ENCODE measurements at regions not wholly inside any gene's neighbourhood (a gene's known extent, or its start where the extent isn't known, plus 50 kb on each side); places are given as distances from the start of the nearest gene placed in this dataset.
A peak's percentile ranks its signal among the peaks of the same experiment; 100 is the strongest.
"Not testable (repeated sequence)": the region's sequence is repeated elsewhere in the genome, so short reads cannot be mapped to it uniquely, and the experiment has no call there.

DNA sequence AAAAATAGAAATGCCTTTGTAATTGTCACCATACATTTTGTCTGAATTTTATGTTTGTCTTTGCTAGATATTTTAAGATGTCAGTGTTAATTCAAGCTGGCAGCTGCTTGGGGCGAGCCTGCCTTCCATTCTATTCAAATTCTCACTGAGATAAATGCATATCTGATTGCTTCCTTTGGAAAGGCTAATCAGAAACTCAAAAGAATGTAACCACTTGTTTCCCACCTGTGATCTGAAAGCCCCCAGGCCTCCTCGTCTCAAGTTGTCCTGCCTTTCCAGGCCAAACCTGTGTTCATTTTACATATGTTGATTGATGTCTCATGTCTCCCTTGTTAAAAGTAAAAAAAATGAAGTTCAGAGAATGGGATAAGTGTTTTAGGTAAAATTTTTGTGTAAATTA, 318.7 kb upstream of the TECRL start:
- Histone ChIP-seq H3K9me3 (ENCODE audit: control insufficient read depth, insufficient read depth, low read length) (no peaks in the 10 kb centered on the region), H3K27me3 (ENCODE audit: control insufficient read depth, insufficient read depth, low read length) (no peaks in the 10 kb centered on the region), H3K36me3 (ENCODE audit: control insufficient read depth, insufficient read depth, low read length) (no peaks in the 10 kb centered on the region), H3K4me3 (ENCODE audit: low read depth, low read length) (no peak overlapping the region), H3K4me1 (ENCODE audit: control insufficient read depth, insufficient read depth, low read length) (no peaks in the 10 kb centered on the region), H3K27ac (ENCODE audit: low read depth, low read length) (no peak overlapping the region)
- no peak for DNase-seq (ENCODE audit: low read depth in 4 of 6, low spot score in 6 of 6)
- 43% methylated on average over 1 of the region's 2 CpGs for WGBS (ENCODE audit: insufficient coverage)

DNA sequence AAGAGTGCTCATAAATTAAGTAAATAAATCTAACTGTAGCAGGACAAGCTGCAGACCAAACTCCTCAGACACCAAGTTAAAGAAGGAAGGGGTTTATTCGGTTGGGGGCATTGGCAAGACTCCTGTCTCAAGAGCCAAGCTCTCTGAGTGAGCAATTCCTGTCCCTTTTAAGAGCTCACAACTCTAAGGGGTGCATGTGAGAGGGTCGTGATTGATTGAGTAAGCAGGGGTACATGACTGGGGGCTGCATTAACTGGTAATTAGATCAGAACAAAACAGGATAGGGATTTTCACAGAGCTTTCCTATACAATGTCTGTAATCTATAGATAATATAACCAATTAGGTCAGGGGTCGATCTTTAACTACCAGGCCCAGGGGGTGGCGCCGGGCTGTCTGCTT, 318.1 kb upstream of the TECRL start:
- not testable (repeated sequence) for H3K27ac ChIP-seq (ENCODE audit: low read depth, low read length); H3K27me3 ChIP-seq (ENCODE audit: control insufficient read depth, insufficient read depth, low read length); H3K36me3 ChIP-seq (ENCODE audit: control insufficient read depth, insufficient read depth, low read length); DNase-seq (ENCODE audit: low read depth in 4 of 6, low spot score in 6 of 6); H3K4me3 ChIP-seq (ENCODE audit: low read depth, low read length); H3K4me1 ChIP-seq (ENCODE audit: control insufficient read depth, insufficient read depth, low read length); H3K9me3 ChIP-seq (ENCODE audit: control insufficient read depth, insufficient read depth, low read length)
- 33% methylated on average over 1 of the region's 5 CpGs for WGBS (ENCODE audit: insufficient coverage)

DNA sequence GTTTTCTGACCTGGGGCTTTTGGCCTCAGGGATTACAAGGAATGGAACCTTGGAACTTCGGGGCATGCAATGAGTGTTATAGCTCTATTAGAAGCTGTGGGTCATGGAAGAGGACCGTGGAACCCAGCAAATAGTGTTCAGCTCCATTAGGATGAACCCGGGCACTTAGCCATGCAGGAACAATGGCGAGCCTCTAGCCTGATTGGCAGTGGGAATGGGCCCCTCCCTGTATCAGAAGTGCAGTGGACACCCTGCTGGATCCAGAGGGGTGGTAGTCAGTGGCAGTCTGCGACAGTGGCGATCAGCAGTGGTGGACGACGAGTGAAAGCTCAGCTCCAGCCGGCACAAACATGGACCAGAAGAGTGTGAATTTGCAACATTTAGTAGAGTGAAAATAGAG, 315.4 kb upstream of the TECRL start:
- H3K36me3 ChIP-seq (ENCODE audit: control insufficient read depth, insufficient read depth, low read length): no peaks in the 10 kb centered on the region
- H3K27ac ChIP-seq (ENCODE audit: low read depth, low read length): no peak overlapping the region
- H3K9me3 ChIP-seq (ENCODE audit: control insufficient read depth, insufficient read depth, low read length): no peaks in the 10 kb centered on the region
- no peak for DNase-seq (ENCODE audit: low read depth in 4 of 6, low spot score in 6 of 6)
- H3K4me1 ChIP-seq (ENCODE audit: control insufficient read depth, insufficient read depth, low read length): no peaks in the 10 kb centered on the region
- no peak overlapping the region for H3K4me3 ChIP-seq (ENCODE audit: low read depth, low read length)
- H3K27me3 ChIP-seq (ENCODE audit: control insufficient read depth, insufficient read depth, low read length): no peaks in the 10 kb centered on the region
- WGBS (ENCODE audit: insufficient coverage): 91% methylated on average over 9 of the region's 9 CpGs

DNA sequence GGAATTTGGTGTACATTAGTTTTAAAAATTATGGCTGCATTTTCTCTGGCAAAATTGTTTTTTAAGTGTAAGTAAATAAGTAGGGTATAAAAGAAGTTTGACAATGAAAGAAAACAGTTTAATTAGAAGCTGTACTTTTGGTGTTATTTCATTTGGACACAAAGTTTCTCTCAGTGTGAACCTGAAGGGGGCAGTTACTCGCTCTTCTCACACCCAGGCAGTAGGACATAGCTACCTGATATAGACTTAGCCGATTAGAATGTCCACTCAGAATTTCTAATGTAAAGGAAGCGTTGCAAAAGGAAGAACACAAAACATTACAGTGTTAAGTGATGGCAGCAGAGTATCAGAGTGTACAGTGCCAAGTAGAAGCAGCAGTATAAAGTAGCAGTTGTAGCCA, 311.9 kb upstream of the TECRL start:
- Histone ChIP-seq H3K27ac (ENCODE audit: low read depth, low read length) (no peak overlapping the region), H3K27me3 (ENCODE audit: control insufficient read depth, insufficient read depth, low read length) (no peaks in the 10 kb centered on the region), H3K4me1 (ENCODE audit: control insufficient read depth, insufficient read depth, low read length) (no peaks in the 10 kb centered on the region), H3K9me3 (ENCODE audit: control insufficient read depth, insufficient read depth, low read length) (no peaks in the 10 kb centered on the region), H3K4me3 (ENCODE audit: low read depth, low read length) (no peak overlapping the region), H3K36me3 (ENCODE audit: control insufficient read depth, insufficient read depth, low read length) (no peaks in the 10 kb centered on the region)
- 100% methylated on average over 2 of the region's 3 CpGs for WGBS (ENCODE audit: insufficient coverage)
- DNase-seq (ENCODE audit: low read depth in 4 of 6, low spot score in 6 of 6): no peak

DNA sequence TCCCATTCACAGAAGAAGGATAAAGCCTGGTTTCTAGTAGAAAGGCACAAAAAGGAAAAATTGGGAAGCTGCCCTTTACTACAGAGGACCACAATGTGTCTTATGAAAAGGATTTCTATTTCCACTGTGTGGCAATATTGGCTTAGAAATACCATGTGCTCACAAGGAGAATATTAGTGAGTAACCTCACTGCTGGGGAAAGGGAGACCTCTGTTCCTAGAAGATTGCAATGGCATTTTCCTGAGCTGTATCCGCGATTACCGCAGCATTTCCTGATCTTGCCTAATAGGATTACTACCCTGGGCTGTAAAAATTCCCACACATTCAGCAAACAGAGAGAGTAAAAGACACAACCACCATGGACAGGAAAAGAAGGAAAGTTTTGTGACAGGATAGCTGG, 308.8 kb upstream of the TECRL start:
- no peaks in the 10 kb centered on the region for H3K9me3 ChIP-seq (ENCODE audit: control insufficient read depth, insufficient read depth, low read length)
- no peaks in the 10 kb centered on the region for H3K36me3 ChIP-seq (ENCODE audit: control insufficient read depth, insufficient read depth, low read length)
- WGBS (ENCODE audit: insufficient coverage): no CpG with 5 or more reads among the region's 3 CpGs
- no peaks in the 10 kb centered on the region for H3K4me1 ChIP-seq (ENCODE audit: control insufficient read depth, insufficient read depth, low read length)
- H3K4me3 ChIP-seq (ENCODE audit: low read depth, low read length): no peak overlapping the region
- H3K27ac ChIP-seq (ENCODE audit: low read depth, low read length): no peak overlapping the region
- DNase-seq (ENCODE audit: low read depth in 4 of 6, low spot score in 6 of 6): peak in 2 of 6 donors; percentile 35 to 59
- H3K27me3 ChIP-seq (ENCODE audit: control insufficient read depth, insufficient read depth, low read length): no peaks in the 10 kb centered on the region

DNA sequence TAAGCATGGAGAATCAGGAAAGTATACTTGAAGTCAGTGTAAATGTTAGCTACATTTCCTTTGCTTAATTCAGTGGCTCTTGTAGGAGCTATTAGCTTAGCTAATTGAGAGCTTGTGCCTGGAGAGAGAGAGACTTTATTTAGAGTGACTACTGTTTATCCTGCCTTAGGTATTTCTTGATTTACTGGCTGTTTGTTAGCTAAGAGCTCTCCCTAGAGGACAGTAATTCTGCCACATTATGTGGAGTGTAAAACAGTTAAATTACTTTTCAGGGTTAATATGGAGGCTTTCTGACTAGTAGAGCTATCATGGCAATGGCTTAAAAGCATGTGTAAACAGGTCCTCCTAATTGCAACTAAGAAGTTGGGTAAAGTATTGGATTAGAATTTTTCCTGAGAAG, 306.5 kb upstream of the TECRL start:
- no peaks in the 10 kb centered on the region for H3K4me1 ChIP-seq (ENCODE audit: control insufficient read depth, insufficient read depth, low read length)
- DNase-seq (ENCODE audit: low read depth in 4 of 6, low spot score in 6 of 6): peak in 2 of 6 donors; percentile 8 to 74

DNA sequence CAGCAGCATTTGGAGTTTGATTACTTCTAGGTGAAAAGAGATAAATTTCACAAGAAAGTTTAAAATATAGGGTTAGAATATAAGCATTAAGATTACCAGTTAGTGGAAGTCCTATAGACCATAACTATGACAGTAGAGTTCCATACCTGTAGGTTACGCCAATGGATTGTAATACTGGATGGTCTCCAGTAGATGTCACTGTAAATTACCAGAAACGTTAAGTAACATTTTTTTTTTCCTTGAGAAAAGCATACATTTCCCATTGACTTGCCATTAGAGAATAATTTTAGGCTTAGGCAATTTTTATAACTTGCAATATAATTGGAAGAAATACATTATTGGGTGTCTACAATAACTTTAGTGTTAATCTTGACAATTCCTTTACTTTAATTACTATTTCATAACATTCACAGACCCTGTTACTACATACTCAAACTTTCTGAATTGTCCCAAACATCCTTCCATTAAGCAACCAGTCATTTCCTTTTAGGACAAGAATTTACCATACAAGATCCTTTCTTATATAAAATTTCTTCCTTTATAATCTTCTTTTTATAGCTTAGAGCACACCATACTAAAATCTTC, 304.1 kb upstream of the TECRL start:
- H3K27ac ChIP-seq (ENCODE audit: low read depth, low read length): no peak overlapping the region
- DNase-seq (ENCODE audit: low read depth in 4 of 6, low spot score in 6 of 6): peak in 2 of 6 donors; percentile 13 to 33
- no peaks in the 10 kb centered on the region for H3K9me3 ChIP-seq (ENCODE audit: control insufficient read depth, insufficient read depth, low read length)
- no peaks in the 10 kb centered on the region for H3K27me3 ChIP-seq (ENCODE audit: control insufficient read depth, insufficient read depth, low read length)
- no peaks in the 10 kb centered on the region for H3K4me1 ChIP-seq (ENCODE audit: control insufficient read depth, insufficient read depth, low read length)
- no peak overlapping the region for H3K4me3 ChIP-seq (ENCODE audit: low read depth, low read length)
- no peaks in the 10 kb centered on the region for H3K36me3 ChIP-seq (ENCODE audit: control insufficient read depth, insufficient read depth, low read length)
- WGBS (ENCODE audit: insufficient coverage): no CpG with 5 or more reads among the region's 2 CpGs

More for the DNA sequence above, 306.5 kb upstream of the TECRL start:
- no peaks in the 10 kb centered on the region for H3K9me3 ChIP-seq (ENCODE audit: control insufficient read depth, insufficient read depth, low read length)
- no peaks in the 10 kb centered on the region for H3K27me3 ChIP-seq (ENCODE audit: control insufficient read depth, insufficient read depth, low read length)
- H3K4me3 ChIP-seq (ENCODE audit: low read depth, low read length): no peak overlapping the region
- H3K36me3 ChIP-seq (ENCODE audit: control insufficient read depth, insufficient read depth, low read length): no peaks in the 10 kb centered on the region
- no peak overlapping the region for H3K27ac ChIP-seq (ENCODE audit: low read depth, low read length)

DNA sequence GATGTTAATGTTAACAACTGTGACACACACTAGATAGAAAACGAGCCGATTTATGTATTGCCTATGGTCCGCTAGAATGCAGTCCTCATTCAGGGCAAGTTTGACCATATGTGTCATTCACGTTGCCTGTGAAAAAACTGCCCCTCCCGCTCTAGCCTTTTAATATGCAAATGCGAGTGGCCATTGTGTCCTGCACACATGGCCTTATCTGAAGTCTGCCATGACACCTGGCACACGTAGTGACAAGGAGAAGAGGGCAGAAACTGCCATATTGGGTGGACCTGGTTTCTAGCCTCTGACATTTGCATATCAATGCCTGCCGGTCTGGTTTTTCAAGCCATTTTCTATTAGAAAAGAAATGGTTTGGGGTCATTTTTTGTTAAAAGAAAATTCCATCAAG, 303.3 kb upstream of the TECRL start:
- DNase-seq (ENCODE audit: low read depth in 4 of 6, low spot score in 6 of 6): no peak
- Histone ChIP-seq H3K27me3 (ENCODE audit: control insufficient read depth, insufficient read depth, low read length) (no peaks in the 10 kb centered on the region), H3K4me3 (ENCODE audit: low read depth, low read length) (no peak overlapping the region), H3K36me3 (ENCODE audit: control insufficient read depth, insufficient read depth, low read length) (no peaks in the 10 kb centered on the region), H3K9me3 (ENCODE audit: control insufficient read depth, insufficient read depth, low read length) (no peaks in the 10 kb centered on the region), H3K27ac (ENCODE audit: low read depth, low read length) (no peak overlapping the region), H3K4me1 (ENCODE audit: control insufficient read depth, insufficient read depth, low read length) (no peaks in the 10 kb centered on the region)
- WGBS (ENCODE audit: insufficient coverage): 48% methylated on average over 6 of the region's 8 CpGs

DNA sequence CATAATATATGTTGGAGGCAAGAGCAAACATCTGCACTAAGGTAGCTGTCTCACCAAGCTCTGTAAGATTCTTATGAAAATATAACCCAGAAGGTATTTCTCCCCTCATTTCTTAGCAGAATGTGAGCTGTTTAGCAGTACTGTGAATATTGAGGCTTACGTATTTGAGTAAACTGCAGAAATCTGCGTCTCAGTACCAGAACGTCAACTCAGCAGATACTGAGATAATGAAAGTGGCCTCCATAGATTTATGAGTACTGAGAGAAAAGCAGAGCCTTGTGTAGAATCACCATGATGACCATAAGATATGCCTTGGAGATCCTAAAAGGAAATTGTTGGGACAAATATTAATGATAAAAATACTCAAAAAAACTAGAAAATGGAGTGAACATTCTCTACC, 296.7 kb upstream of the TECRL start:
- H3K4me3 ChIP-seq (ENCODE audit: low read depth, low read length): no peak overlapping the region
- WGBS (ENCODE audit: insufficient coverage): 100% methylated on average over 2 of the region's 3 CpGs
- DNase-seq (ENCODE audit: low read depth in 4 of 6, low spot score in 6 of 6): no peak
- H3K4me1 ChIP-seq (ENCODE audit: control insufficient read depth, insufficient read depth, low read length): no peaks in the 10 kb centered on the region
- H3K27ac ChIP-seq (ENCODE audit: low read depth, low read length): no peak overlapping the region
- H3K36me3 ChIP-seq (ENCODE audit: control insufficient read depth, insufficient read depth, low read length): no peaks in the 10 kb centered on the region
- H3K27me3 ChIP-seq (ENCODE audit: control insufficient read depth, insufficient read depth, low read length): no peaks in the 10 kb centered on the region
- H3K9me3 ChIP-seq (ENCODE audit: control insufficient read depth, insufficient read depth, low read length): no peaks in the 10 kb centered on the region

DNA sequence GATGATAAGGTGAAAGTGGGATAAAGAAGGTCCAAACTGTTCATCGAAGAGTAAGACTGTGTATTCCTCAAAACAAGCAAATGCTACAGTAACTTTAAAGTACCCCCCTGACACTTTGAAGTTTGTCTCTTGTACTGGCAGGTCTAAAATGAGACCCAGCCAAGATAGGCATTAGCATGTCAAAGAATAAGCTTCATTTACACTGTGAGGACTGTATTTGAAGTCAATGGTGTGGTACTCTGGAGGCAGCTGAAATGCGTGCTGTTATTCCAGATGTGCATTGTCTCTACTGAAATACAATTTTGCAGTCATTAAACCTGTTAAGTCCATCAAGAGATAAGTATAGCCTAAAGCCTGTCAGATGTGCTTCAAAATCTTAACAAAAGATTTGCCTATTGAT, 288.9 kb upstream of the TECRL start:
- WGBS (ENCODE audit: insufficient coverage): 29% methylated on average over 1 of the region's 2 CpGs
- H3K4me3 ChIP-seq (ENCODE audit: low read depth, low read length): no peak overlapping the region
- no peaks in the 10 kb centered on the region for H3K36me3 ChIP-seq (ENCODE audit: control insufficient read depth, insufficient read depth, low read length)
- H3K9me3 ChIP-seq (ENCODE audit: control insufficient read depth, insufficient read depth, low read length): no peaks in the 10 kb centered on the region
- DNase-seq (ENCODE audit: low read depth in 4 of 6, low spot score in 6 of 6): peak in 1 of 6 donors; percentile 56
- no peaks in the 10 kb centered on the region for H3K4me1 ChIP-seq (ENCODE audit: control insufficient read depth, insufficient read depth, low read length)
- H3K27ac ChIP-seq (ENCODE audit: low read depth, low read length): no peak overlapping the region
- H3K27me3 ChIP-seq (ENCODE audit: control insufficient read depth, insufficient read depth, low read length): no peaks in the 10 kb centered on the region
